DMS 273 treated with DMSO at 0.1 percent for 48 hours (cell line): ENCODE measurements at regions not wholly inside any gene's neighbourhood (a gene's known extent, or its start where the extent isn't known, plus 50 kb on each side); places are given as distances from the start of the nearest gene placed in this dataset.
A peak's percentile ranks its signal among the peaks of the same experiment; 100 is the strongest.
"Not testable (repeated sequence)": the region's sequence is repeated elsewhere in the genome, so short reads cannot be mapped to it uniquely, and the experiment has no call there.

ENCODE experiments used
- DNase-seq: peaks from one replicate; lab custom pipeline; 2025; lab: John Stamatoyannopoulos, UW

DNA sequence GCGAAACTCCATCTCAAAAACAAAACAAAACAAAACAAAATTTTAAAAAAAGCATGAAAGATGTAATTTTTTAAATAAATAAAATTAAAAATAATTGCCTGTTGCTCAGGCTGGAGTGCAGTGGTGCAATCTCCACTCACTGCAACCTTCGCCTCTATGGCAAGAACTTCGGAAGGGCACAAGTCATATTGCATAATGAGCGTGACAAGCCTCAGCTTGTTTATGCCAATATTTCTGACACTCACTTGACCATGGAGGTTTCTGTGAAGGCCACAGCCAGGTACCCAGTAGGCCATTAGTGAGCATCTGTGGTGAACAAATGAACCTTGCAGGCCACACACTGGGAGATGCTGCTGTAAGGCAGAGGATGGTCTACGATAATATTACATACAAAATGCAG is 106.1 kb upstream of the KMT2C start:
- no peak for DNase-seq

DNA sequence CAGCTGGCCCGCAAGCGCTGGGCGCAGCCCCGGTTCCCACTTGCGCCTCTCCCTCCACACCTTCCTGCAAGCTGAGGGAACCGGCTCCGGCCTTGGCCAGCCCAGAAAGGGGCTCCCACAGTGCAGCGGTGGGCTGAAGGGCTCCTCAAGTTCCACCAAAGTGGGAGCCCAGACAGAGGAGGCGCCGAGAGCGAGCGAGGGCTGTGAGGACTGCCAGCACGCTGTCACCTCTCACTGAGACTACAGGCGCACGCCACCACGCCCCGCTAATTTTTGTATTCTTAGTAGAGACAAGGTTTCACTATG is 103.3 kb upstream of the KMT2C start:
- DNase-seq: not testable (repeated sequence)

DNA sequence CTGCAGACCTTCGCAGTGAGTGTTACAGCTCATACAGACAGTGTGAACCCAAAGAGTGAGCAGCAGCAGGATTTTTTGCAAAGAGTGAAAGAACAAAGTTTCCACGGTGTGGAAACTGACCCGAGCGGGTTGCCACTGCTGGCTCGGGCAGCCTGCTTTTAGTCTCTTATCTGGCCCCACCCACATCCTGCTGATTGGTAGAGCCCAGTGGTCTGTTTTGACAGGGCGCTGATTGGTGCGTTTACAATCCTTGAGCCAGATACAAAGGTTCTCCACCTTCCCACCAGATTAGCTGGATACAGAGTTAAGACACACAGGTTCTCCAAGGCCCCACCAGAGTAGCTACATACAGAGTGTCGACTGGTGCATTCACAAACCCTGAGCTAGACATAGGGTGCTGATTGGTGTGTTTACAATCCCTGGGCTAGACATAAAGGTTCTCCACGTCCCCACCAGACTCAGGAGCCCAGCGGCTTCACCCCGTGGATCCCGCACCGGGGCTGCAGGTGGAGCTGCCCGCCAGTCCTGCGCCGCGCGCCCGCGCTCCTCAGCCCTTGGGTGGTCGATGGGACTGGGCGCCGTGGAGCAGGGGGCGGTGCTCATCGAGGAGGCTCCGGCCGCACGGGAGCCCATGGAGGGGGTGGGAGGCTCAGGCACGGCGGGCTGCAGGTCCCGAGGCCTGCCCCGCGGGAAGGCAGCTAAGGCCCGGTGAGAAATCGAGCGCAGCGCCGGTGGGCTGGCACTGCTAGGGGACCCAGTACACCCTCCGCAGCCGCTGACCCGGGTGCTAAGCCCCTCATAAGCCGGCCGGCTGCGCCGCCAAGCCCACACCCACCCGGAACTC is 102.8 kb upstream of the KMT2C start:
- not testable (repeated sequence) for DNase-seq

DNA sequence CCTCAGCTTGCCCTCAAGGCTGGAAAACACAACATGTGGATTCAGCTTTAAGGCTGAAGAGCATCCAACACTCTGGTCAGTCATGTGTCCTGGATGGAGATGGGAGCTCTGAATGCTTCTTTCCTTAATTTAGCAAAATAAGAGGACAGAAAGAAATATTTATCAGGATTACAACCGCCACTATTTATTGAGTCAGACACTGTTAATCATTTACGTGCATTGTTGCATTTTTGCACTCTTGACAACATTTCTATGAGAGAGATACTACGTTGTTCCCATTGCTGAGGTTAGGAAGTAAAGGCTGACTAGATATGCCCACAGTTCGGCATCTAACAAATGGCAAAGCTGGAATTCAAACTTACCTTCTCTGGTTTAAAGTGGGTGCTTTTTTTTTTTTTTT is 101.8 kb upstream of the KMT2C start:
- DNase-seq: no peak

DNA sequence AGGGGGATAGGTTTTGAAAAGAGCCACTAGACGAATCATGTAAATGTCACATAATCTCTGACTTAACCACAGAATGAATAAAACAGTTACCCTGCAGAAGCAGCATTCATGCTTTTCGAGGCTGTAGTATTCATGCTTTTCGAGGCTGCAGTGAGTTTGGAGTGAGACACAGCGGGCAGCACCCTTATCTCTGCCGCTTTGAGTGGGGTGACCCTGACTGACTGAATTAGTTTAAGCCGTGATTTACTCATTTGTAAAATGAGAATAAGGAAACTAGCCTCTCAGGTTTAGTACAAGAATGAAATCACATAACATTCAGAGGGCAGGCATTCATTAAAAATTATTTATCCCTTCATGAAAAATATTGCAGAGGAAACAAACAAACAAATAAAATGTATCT is 92.8 kb upstream of the KMT2C start:
- no peak for DNase-seq

DNA sequence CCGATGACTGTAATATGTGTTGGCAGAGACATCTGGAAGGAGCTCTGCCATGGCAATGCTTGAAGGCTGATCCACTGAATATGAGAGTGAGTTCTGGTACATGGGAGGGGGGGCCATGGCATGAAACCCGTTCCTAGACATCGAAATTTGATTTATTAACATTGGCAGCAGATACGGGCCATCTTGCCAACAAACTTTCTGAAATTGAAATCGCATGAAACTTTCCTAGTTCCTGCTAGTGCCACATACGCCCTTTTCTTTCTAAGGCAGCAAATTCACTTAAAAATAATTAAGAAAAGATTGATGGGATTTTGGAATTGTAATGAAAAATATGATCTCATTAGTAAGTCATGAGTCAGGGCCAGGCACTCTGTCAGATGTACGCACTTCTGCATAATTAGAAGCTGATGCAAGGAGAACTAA is 91.8 kb upstream of the KMT2C start:
- DNase-seq: no peak

DNA sequence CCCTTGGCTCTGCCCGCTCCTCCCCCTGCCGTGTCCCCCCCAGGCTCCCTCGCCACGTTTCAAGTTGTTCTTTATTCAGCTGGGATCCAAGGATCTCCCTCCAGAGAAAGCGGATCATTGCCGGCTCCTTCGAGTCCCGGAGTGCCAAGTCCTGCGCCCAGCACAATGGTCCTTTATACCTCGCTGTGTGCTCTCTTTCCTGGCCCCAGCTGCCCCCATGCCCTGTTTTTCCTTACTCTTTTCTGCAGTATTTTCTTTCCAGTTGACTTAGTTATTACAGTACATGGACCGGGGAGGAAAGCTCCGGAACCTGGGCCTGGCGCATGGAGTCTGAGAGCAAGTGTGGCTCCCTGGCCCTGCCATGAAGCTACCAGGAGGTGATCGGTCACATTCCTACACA is 88.1 kb upstream of the KMT2C start:
- DNase-seq: no peak

DNA sequence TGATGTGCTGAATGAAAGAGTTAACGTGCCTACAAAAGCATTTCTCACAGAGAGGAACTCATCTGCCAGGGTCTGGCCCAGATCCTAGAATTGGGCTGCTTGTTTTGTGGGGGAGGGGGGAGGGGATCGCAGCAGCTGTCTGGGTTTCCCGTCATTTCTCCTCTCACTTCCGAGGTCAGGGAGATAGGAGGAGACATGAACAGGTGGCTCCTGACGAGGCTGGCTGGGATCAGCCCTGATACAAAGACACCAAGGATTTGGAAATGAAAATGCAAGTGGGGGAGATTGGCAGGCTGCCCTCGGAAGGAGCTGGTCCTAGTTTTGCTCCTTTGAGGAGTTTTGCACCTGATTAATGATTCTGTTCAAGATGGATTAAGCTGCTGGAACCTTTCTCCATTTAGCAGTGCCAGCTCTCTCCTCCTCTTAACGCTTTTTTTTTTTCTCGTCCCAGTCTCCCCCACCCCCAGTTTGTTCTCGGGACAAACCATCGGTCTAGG is 86.8 kb upstream of the KMT2C start:
- DNase-seq: peak; percentile 86

DNA sequence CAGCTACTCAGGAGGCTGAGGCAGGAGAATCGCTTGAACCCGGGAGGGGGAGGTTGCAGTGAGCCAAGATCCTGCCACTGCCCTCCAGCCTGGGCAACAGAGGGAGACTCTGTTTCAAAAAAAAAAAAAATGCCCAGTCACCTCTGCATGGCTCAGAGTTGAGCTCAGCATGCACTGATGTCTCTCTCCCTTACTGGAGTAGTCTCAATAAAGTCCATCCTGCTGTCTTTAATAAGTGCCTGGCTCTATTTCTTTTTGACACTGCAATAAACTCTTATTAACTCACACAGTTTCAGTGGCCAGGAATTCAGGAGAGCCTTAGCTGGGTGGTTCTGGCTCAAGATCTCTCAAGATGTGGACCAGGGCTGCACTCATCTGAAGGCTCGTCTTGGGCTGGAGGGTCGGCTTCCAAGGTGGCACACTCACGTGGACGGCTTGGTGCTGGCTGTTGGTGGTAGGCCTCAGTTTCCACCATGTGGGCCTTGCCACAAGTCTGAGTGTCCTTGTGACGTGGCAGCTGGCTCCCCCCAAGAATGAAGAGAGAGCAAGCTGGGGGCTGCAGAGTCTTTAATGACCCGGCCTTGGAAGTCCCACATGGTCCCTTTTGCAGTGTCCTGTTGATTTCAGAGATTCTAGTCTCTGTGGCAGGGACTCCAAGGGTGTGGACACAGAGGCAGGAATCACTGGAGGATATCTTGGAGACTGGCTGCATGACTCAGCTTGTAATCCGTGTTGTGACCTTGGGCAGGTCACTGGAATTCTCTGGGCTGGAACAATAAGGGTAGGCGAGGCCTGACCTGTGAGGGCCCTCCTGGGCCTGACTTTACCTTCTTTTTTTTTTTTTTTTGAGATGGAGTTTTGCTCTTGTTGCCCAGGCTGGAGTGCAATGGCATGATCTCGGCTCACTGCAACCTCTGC is 85.9 kb upstream of the KMT2C start:
- no peak for DNase-seq

DNA sequence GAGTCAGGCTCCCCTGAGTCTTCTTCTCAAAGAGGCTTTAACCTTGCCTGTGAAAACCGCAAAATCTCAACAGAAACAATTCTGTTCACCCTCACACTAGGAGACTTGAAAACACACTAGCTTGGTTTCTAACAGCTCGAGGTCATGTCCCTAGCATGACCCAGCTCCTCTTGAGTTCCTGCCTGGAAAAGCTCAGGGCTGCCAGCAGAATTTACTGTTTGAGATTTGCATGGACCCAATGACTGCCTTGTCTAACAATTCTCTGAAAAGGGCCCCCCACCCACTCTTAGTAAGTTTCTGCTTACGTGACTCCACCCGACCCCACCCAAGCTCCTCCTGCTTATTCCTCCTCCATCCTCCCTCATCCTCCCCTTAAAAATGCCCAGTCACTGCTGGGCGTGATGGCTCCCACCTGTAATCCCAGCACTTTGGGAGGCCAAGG is 85.1 kb upstream of the KMT2C start:
- DNase-seq: no peak

DNA sequence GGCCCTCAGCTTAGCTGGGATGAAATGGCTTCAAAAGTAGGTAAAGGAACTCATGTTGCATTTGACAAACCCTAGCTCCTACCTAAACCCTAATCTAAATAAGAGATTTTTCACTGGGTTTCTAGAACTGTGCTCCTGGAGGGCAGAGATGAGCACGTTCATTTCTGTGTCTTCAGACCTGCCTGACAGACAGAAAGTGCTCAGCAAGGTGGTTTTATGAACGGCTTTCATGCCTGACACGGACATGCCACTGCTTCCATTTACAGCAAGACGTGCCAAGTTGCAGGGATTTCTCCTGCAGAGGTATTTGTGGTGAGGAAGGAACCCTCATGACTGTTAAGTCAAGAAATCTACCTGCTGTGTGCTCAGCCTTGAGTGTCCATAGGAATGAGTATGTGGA is 83.5 kb upstream of the KMT2C start:
- DNase-seq: no peak

DNA sequence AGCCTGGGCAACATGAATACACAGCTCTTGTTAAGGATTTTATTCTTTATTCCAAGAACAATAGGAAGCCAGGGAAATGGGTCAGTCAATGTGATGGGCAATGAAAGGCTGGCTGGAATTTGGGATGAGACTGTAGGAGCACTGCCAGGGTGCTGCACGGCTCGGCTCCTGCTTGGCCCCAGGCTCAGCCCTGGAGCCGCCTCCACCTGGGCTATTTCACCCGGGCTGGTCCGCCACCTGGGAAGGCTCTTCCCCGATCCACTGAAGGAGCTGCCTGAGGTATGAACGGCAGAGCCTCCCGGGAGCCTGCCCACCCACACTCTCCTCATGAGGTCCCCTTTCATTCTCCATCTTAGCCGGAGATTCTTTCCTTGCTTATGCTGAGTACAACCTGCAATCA is 80.4 kb upstream of the KMT2C start:
- DNase-seq: no peak

DNA sequence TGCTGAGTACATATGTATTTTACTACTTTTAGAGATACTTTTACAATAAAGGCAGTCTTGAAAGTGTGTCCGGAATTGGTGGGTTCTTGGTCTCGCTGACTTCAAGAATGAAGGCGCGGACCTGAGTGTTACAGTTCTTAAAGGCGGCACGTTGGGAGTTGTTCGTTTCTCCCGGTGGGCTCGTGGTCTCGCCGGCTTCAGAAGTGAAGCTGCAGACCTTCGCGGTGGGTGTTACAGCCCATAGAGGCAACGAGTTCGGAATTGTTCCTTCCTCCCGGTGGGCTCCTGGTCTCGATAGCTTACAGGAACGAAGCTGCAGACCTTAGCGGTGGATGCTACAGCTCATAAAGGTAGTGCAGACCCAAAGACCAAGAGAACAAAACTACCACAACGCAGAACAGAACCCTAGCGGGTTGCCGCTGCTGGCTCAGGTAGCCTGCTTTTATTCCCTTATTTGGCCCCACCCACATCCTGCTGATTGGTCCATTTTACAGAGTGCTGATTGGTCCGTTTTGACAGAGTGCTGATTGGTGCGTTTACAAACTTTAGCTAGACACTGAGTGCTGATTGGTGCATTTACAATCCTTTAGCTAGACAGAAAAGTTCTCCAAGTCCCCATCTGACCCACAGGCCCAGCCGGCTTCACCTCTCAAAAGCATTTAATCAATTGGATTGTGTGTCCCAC is 79.6 kb upstream of the KMT2C start:
- DNase-seq: not testable (repeated sequence)

DNA sequence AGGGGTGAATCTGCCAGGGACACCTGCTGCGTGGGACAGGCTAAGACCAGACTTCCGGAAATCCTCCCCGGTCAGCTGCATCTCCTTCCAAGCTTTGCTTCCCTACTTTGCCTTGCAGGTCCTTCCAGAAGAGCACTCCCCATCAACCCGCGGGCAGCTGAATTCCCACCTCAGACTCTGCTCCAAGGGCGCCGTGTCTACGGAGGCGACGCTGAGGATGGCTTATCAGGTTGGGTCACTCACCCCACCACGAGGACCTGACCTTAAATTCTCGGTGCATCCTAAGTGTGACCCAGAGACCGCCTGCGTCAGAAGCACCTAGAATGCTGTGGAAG is 78.9 kb upstream of the KMT2C start:
- DNase-seq: no peak

DNA sequence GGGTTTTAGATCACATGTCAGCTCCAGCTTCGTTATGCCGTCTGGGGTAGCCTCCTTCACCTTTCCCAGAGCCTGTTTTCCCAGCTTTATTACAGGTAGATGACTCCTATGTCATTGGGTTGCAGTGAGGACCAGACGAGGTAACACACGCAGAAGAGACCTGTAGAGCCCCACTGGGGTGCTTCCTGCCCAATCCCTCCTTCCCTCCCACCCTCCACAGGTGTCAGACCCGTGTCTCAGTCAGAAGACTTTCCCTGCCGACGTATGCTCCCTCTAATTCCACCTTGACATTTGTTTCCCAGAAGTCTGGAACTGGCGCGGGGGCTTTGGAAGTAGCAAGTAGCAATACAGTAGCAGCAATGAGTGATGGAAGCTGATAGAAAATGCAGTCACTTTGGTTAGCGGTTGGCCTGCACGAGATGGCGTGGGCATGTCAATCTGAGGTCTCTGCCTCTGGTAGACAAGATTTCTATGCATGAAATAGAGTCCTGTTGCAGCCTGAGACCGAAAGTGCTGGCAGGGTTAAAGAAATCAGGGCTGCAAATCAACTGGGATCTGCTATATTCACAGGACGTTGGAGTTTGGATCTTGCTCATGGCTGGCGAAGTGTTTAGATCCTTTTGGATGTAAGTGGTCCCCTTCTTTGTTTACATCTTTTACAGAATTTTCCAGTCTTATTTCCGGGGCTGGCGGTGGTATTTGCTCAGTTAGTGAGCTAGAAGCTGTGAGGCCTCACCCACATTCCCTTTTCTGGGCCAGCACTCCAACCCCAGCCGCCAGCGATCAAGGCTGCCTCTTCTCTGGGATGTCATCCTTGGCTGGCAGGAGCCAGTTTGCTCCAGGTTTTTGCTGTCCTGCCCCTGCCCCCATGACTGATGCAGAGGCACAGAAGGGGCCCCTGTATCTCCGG is 78.3 kb upstream of the KMT2C start:
- no peak for DNase-seq

DNA sequence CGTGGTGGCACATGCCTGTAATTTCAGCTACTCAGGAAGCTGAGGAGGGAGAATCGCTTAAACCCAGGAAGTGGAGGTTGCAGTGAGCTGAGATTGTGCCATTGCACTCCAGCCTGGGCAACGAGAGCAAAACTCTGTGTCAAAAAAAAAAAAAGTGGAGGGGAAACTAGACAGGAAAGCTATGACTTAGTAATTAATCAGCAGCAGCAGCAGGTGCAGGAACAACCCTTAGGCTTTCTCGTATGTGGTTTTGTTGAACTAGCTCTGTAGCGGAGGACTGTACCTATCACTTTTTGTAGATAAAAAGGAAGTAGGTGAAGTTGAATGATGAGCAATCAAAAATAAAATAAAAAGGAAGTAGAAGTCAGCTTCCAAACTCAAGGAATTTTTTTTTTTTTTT is 76.9 kb upstream of the KMT2C start:
- DNase-seq: no peak

DNA sequence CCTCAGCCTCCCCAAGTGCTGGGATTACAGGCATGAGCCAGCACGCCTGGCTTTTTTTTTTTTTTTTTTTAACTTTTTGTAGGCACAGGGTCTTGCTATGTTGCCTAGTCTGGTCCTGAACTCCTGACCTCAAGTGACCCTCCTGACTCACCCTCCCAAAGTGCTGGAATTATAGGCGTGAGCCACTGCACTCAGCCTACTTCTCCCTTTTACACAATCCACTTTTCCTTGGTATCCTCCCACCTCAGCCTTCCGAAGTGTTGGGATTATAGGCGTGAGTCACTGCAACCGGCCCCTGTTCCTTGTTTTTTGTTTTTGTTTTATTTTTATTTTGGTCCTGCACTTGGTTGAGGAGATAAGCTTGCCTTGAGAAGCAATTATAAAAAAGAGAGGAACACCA is 75.9 kb upstream of the KMT2C start:
- DNase-seq: no peak

DNA sequence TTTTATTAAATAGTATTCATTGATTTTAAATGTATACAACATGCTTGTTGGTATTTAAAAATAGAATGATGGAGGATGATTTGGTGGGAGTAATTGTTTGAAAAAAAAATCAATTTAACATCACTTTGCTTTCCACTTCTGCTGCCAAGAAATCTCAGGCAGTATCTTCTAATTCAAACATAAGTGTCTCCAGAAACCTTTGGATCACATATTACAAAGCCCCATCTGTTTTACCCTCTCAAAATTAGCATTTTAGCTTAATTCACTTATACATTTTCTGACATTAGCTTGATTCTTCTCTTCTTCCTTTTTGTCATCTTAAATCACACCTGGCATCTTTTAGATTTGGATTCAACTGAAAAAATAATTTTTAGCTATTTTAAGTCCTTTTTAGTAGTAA is 72.9 kb upstream of the KMT2C start:
- no peak for DNase-seq

DNA sequence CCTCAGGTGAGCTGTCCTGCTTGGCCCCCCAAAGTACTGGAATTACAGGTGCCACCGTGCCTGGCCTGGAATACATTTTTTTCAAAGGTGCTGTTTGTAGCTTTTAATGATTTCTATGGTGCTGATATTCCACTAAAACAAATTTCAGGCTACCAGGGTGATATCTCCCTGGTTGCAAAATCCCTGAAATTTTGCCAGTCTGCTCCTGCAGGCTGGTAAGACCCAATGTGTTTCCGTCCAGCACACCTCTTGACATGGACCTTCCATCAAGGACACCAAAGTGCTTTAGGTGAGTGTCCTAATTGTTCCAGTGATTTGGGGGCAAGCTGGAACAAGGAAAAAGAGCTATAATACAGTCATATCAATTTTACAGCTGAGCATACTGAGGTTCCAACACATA is 69.8 kb upstream of the KMT2C start:
- no peak for DNase-seq

DNA sequence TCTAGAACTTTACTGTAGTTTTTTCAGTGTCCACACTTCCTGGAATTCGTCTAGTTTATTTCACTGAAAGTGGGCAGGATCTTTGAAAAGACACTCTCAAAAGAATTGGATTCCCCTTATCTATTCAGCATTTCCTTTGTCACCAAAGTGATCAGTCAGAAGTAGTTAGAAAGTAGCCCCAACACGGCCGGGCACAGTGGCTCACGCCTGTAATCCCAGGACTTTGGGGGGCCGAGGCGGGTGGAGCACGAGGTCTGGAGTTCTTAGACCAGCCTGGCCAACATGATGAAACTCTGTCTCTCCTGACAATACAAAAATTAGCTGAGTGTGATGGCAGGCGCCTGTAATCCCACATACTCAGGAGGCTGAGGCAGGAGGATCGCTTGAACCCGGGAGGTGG is 69.0 kb upstream of the KMT2C start:
- no peak for DNase-seq

DNA sequence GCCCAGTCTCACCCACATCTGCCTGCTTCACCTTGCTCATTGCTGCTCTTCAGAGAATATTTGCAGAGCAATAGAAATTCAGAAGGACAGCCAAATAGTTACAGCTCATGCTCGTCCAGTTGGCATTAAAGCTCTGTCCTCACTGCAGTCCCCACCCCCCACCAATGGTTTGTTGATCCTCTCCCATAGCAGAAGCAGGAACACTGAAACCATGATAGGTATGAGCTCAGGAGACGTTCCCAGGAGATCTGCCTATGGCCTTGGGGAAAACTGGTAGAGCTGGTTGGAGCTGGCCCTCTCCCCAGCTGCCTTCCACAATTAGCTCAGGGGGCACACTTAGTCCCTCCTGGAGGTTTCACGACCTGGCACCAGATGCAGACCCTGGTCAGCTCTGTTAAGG is 68.6 kb upstream of the KMT2C start:
- DNase-seq: no peak
